GM10266 (cell line): ENCODE measurements at regions not wholly inside any gene's neighbourhood (a gene's known extent, or its start where the extent isn't known, plus 50 kb on each side); places are given as distances from the start of the nearest gene placed in this dataset.

Experiments used
- DNase-seq: peaks from one replicate; pipeline ENCODE4 v3.0.0; 2012; ENCODE audit errors: extremely low spot score
- CTCF ChIP-seq: IDR thresholded peaks from 2 replicates; pipeline ENCODE4 v1.5.1; 2012; ENCODE audit warnings: mild to moderate bottlenecking, low read depth; ENCODE audit not compliant: control insufficient read depth, insufficient read depth; ENCODE audit errors: missing control alignments

GRCh38 chr3:28672406-28672805 is 323.8 kb upstream of the AZI2 start:
- no peak for DNase-seq
- TF ChIP-seq CTCF, result no peak

GRCh38 chr3:28673446-28673845 is 324.8 kb upstream of the AZI2 start:
- TF ChIP-seq CTCF, result no peak
- no peak for DNase-seq

DNA sequence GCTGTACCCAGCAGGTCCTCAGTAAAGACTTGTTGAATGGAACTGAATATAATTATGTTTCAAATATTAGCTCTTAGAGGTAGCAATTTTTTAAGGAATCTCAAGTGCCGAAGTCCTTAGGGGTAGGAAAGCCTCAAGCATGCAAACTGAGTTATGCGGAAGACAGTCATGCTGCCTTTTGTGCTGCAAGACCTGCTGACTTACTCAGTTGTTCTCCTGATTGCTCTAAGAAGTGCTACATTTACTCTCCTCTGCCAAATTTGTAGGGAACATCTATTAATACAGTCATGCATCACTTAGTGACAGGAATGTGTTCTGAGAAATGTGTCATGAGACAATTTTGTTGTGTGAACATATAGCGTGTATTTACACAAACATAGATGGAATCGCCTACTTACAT is 325.6 kb upstream of the AZI2 start:
- DNase-seq, result no peak
- no peak for TF ChIP-seq CTCF

DNA sequence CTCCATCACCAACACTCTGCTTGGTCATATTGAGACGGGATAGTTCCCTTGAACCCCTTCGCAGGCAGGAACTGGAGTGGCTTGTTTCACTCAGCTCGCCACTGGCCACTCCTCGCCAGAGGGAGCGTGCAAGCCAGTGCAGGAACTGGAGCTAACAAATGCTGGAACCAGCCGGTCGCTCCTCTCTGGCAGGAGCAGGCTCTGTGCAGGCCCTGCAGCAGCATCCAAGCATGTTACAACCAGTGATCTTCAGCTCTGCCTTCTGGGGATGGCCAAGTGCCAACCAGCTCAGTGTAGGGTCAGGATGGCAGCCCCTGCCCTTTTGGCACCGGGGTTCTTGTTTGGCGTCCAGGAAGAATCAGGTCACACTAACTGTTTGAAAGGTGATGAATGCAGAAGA is 329.0 kb upstream of the AZI2 start:
- no peak for TF ChIP-seq CTCF
- DNase-seq, result no peak

DNA sequence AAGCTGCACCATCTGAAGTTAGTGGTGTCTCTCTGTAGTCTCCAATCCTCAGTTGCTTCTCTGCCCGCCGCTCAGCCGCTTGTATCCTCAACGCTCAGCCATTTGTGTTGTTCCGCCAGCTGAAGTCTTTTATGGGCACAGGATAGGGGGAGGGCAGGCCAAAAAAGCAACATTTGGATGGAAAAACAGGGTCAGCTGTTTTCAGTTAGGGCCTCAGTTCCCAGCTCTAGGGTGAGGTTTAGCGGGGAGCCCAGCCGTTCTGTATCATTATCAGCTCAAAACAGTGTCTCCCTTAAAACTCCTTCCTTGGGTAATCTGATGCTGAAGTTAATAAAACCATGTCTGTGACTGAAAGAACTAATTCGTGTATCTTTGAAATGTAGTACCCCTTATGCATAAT is 329.5 kb upstream of the AZI2 start:
- DNase-seq, result no peak
- no peak for TF ChIP-seq CTCF

GRCh38 chr3:28680050-28680449 is 331.4 kb upstream of the AZI2 start:
- no peak for TF ChIP-seq CTCF
- DNase-seq, result no peak

GRCh38 chr3:28682121-28682520 is 333.5 kb upstream of the AZI2 start:
- TF ChIP-seq CTCF, result no peak
- no peak for DNase-seq
